ENCODE measurements at regions not wholly inside any gene's neighbourhood (a gene's known extent, or its start where the extent isn't known, plus 50 kb on each side); places are given as distances from the start of the nearest gene placed in this dataset.
"Not testable (repeated sequence)": the region's sequence is repeated elsewhere in the genome, so short reads cannot be mapped to it uniquely, and the experiment has no call there.

- TF ChIP-seq TFAP4 (CRISPR knock-in tag; IDR thresholded peaks at IDR 0.05; ENCODE audit: borderline replicate concordance) (no peak), CBX5 (IDR thresholded peaks at IDR 0.05; ENCODE audit: borderline replicate concordance, low read depth) (no peak)
Observed at GRCh38 chr22:22318723-22319465, 74.3 kb downstream of the VPREB1 start (continued).

- Histone ChIP-seq H3K9me1 (ENCODE audit: control insufficient read depth, insufficient read depth, low read length) (peaks cover 11% of the 10 kb centered on the region), H4K20me1 (replicated peaks; ENCODE audit: control insufficient read depth, insufficient read depth, low read length) (0 out of 2 replicates have a peak, but pooled peaks cover 11% of the 10 kb centered on the region), H3K27me3 (ENCODE audit: control insufficient read depth in 2 of 2, insufficient read depth in 2 of 2, low read length in 2 of 2) (peaks cover 5 to 10% of the 10 kb centered on the region in 2 experiments; a peak in 4 of 5 replicates), H3K36me3 (ENCODE audit: control insufficient read depth, insufficient read depth, low read length) (peaks cover 31% of the 10 kb centered on the region)
- H3K27ac ChIP-seq (ENCODE audit: extremely low read depth, low read depth, low read length); H3K9me3 ChIP-seq (replicated peaks; ENCODE audit: control insufficient read depth, insufficient read depth, low read depth, low read length); H3K4me3 ChIP-seq; BruUV-seq (replicated peaks); H2AFZ ChIP-seq (ENCODE audit: low read depth, low read length); H3K4me1 ChIP-seq (replicated peaks in 1 of 2; ENCODE audit: control insufficient read depth in 2 of 2, insufficient read depth in 2 of 2, low read length in 2 of 2); H3K4me2 ChIP-seq (ENCODE audit: insufficient read depth, low read length); intact Hi-C loops (cut with micrococcal nuclease); H3K79me2 ChIP-seq (ENCODE audit: control insufficient read depth, insufficient read depth, low read length); in situ Hi-C loops (cut with MboI); H3K9ac ChIP-seq (ENCODE audit: insufficient read depth in 1 of 2, low read depth in 2 of 2, low read length in 2 of 2); TF ChIP-seq JUND (tag; IDR thresholded peaks at IDR 0.05; ENCODE audit: borderline replicate concordance, low read depth, low read length); TEAD4 (IDR thresholded peaks at IDR 0.05; ENCODE audit: low read length): not testable (repeated sequence)
- ChIA-PET CTCF (ENCODE audit: low intra/inter-chr PET ratio) (interaction anchor here (0.6 to 0.9 kb wide), 2 partner anchors 114 to 165 kb away, joined by 3 to 9 read pairs; no protein-coding TSS in a partner anchor), POLR2A (interaction anchor here (0.6 to 1.0 kb wide), 4 partner anchors 18 to 1764 kb away, joined by 3 read pairs; no protein-coding TSS in a partner anchor)
- peak; percentile 93 to 95 (median 94) for DNase-seq (ENCODE audit: extremely low read depth in 1 of 4, low spot score in 3 of 4)
- ATAC-seq, result peak; percentile 99
- FAIRE-seq, result peak; percentile 90
- WGBS (ENCODE audit: insufficient coverage, low coverage, missing lambda C conversion rate), result 4% methylated on average over 11 of the region's 11 CpGs
- TF ChIP-seq JUND (IDR thresholded peaks at IDR 0.05; ENCODE audit: borderline replicate concordance, low read depth, low read length) (peak; percentile 68), TEAD4 (CRISPR knock-in tag; IDR thresholded peaks at IDR 0.05; ENCODE audit: borderline replicate concordance) (peak; percentile 45; the same call in 1 of the 2 replicates), ZEB2 (IDR thresholded peaks at IDR 0.05) (0 out of 2 replicates have a peak, but pooled peaks have one; percentile 15), NRF1 (conservative IDR thresholded peaks at IDR 0.05 in 1 of 2, IDR thresholded peaks at IDR 0.05 in 1 of 2) (peak; percentile 69 to 75), YY1 (IDR thresholded peaks at IDR 0.05; ENCODE audit: borderline replicate concordance in 1 of 3, control insufficient read depth in 1 of 3, extremely low read depth in 1 of 3, insufficient read depth in 3 of 3, insufficient read length in 1 of 3, insufficient replicate concordance in 2 of 3, low read depth in 1 of 3, low read length in 2 of 3) (peak in 2 of 3 experiments; percentile 56 to 74), CXXC5 (CRISPR knock-in tag; IDR thresholded peaks at IDR 0.05) (0 out of 2 replicates have a peak, but pooled peaks have one; percentile 24)
Observed at GRCh38 chr22:22321743-22322611, 77.4 kb downstream of the VPREB1 start.
